Activated CD4-positive, alpha-beta T cell treated with anti-CD3 and anti-CD28 coated beads, Interleukin-2, amount 10 ng/mL, durations not matched to agents 24 days and 14 days (primary cell): ENCODE measurements at regions not wholly inside any gene's neighbourhood (a gene's known extent, or its start where the extent isn't known, plus 50 kb on each side); places are given as distances from the start of the nearest gene placed in this dataset.
"Not testable (repeated sequence)": the region's sequence is repeated elsewhere in the genome, so short reads cannot be mapped to it uniquely, and the experiment has no call there.

Experiments used
- DNase-seq: peaks from one replicate; pipeline ENCODE4 v3.0.0; 2022
- H3K27ac Mint-ChIP-seq: one replicate; pipeline ENCODE4 v1.8.0; 2022; ENCODE audit warnings: mild to moderate bottlenecking, mixed read lengths
- H3K27me3 Mint-ChIP-seq: one replicate; pipeline ENCODE4 v1.8.0; 2022; ENCODE audit warnings: mixed read lengths
- H3K36me3 Mint-ChIP-seq: one replicate; pipeline ENCODE4 v1.8.0; 2022; ENCODE audit warnings: low read depth, mild to moderate bottlenecking, mixed read lengths
- H3K4me1 Mint-ChIP-seq: one replicate; pipeline ENCODE4 v1.8.0; 2021; ENCODE audit warnings: mixed read lengths
- H3K4me3 Mint-ChIP-seq: one replicate; pipeline ENCODE4 v1.8.0; 2022; ENCODE audit warnings: mild to moderate bottlenecking, moderate library complexity, mixed read lengths
- H3K9me3 Mint-ChIP-seq: one replicate; pipeline ENCODE4 v1.8.0; 2021; ENCODE audit warnings: mixed read lengths
- intact Hi-C: fragments of 100-400 bp; cut with micrococcal nuclease; formaldehyde crosslinking; loops from one replicate; pipeline ENCODE4 v1.15.1; 2023

DNA sequence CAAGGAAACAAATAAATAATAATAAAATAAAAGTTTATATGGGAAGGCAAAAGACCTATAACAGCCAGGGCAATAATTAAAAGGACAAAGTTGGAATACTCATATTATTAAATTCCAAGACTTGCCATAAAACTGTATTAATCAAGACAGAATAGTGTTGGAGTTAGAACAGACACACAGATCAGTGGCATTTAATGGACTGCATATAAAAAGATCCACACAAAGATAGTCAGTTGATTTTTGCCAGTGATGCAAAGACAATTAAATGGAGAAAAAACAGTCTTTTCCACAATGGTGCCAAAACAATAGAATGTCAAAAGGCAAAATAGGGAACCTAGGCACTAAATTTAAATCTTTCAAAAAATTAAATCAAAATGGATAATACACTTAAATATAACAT lies 587.1 kb upstream of the GRIA3 start:
- DNase-seq = no peak
- Mint-ChIP-seq H3K4me3 (no peak overlapping the region), H3K9me3 (no peaks in the 10 kb centered on the region), H3K27me3 (no peaks in the 10 kb centered on the region), H3K4me1 (no peaks in the 10 kb centered on the region), H3K36me3 (no peaks in the 10 kb centered on the region), H3K27ac (no peak overlapping the region)
- intact Hi-C loops = no loop called here

DNA sequence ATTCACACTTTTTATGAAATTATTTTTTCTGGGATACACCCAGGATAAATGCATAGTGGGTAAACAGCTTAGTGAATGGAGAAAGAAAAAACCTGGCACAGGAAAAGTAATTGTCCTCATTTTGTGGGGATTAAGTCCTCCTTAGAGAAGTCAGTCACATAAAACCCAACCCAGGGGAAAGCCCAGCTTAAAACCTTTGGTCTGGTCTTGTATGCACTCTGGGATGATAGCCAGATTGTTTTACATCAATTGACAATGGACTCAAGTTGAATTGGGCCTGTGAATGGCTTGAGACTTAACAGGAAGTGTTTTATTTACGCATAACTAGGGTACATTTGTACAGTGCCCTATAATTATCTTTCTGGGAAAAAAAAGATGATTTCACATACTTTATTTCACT lies 561.3 kb upstream of the GRIA3 start:
- Mint-ChIP-seq H3K36me3 (no peaks in the 10 kb centered on the region), H3K27me3 (no peaks in the 10 kb centered on the region), H3K4me3 (no peak overlapping the region), H3K9me3 (peaks cover 3% of the 10 kb centered on the region), H3K27ac (no peak overlapping the region), H3K4me1 (no peaks in the 10 kb centered on the region)
- no peak for DNase-seq
- intact Hi-C loops = no loop called here

DNA sequence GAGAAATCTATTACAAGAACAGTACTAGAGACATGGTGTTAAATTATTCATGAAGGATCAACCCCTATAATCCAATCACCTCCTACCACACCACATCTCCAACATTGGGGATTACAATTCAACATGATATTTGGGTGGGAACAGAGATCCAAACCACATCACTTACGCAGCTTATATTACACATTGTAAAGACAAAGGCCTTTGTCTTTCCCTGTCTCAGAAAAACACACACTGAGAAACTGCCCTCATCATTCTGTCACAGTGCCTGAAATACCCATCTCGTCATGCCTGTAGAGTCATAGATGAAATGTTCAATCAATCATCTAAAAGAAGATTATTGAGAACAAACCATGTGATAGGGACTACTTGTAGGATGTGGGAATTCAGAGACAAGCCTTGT lies 558.8 kb upstream of the GRIA3 start:
- H3K27me3 Mint-ChIP-seq = no peaks in the 10 kb centered on the region
- no peaks in the 10 kb centered on the region for H3K4me1 Mint-ChIP-seq
- H3K36me3 Mint-ChIP-seq = no peaks in the 10 kb centered on the region
- no peak overlapping the region for H3K4me3 Mint-ChIP-seq
- H3K27ac Mint-ChIP-seq = no peak overlapping the region
- intact Hi-C loops = no loop called here
- peaks cover 3% of the 10 kb centered on the region for H3K9me3 Mint-ChIP-seq
- no peak for DNase-seq

DNA sequence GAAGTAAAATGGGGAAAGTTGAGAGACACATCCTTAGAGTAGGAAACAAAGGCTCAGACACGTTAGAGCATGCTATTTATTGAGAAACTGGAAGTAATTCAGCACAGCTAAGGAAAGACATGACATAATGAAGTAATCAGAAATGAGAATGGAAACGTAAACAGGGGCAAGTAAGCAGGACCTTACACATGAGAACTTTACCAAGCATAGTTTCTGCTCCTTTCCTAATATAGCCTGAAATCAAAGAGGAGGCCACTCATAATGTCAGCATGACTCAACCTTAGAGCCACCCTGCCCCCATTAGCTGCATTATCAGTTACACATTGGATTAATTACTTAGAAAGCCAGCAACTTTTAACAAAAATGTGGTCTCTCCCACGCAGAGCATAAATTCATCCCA lies 558.3 kb upstream of the GRIA3 start:
- no peaks in the 10 kb centered on the region for H3K4me1 Mint-ChIP-seq
- H3K4me3 Mint-ChIP-seq = no peak overlapping the region
- intact Hi-C loops = no loop called here
- no peak overlapping the region for H3K27ac Mint-ChIP-seq
- H3K27me3 Mint-ChIP-seq = no peaks in the 10 kb centered on the region
- no peaks in the 10 kb centered on the region for H3K9me3 Mint-ChIP-seq
- no peak for DNase-seq
- no peaks in the 10 kb centered on the region for H3K36me3 Mint-ChIP-seq

DNA sequence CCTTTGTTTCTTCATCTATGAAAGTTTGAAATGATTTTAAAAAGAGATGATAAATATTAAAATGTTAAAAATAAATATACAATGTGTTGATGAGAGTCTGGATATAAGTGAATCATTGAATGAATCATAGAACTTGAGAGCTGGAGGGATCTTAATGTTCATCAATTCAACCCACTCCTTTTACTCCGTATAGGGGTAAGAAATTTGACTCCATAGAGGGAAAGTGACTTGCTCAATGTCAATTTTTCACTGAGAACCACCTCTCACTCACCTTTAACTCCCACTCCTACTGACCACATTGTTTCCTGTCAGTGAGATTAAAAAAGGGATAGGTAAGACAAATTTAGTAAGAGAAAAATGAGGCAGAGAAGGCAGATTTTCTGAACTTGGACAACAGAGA lies 557.2 kb upstream of the GRIA3 start:
- H3K4me3 Mint-ChIP-seq = no peak overlapping the region
- no peak for DNase-seq
- H3K27ac Mint-ChIP-seq = no peak overlapping the region
- no peaks in the 10 kb centered on the region for H3K27me3 Mint-ChIP-seq
- no peaks in the 10 kb centered on the region for H3K9me3 Mint-ChIP-seq
- H3K36me3 Mint-ChIP-seq = no peaks in the 10 kb centered on the region
- intact Hi-C loops = no loop called here
- H3K4me1 Mint-ChIP-seq = no peaks in the 10 kb centered on the region

DNA sequence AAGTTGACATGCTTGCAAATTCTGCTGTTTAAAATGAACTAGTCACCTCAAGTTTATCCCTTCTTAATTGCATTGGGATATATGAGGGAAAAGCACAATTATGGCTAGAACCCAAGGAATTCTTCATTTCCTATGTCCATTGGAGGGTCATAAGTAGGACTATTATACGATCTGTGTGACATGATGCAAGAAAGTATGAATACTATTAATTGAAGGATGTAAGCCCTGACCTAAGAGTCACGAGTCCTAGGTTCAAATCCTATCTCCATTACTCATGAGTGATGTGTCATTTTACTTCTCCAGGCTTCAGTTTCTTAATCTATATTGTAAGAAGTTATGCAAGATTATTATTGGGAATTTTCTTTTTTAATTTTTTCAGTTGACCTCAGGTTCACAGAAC lies 542.9 kb upstream of the GRIA3 start:
- DNase-seq = no peak
- Mint-ChIP-seq H3K4me3 (no peak overlapping the region), H3K4me1 (no peaks in the 10 kb centered on the region), H3K27ac (no peak overlapping the region), H3K36me3 (no peaks in the 10 kb centered on the region), H3K27me3 (no peaks in the 10 kb centered on the region), H3K9me3 (no peaks in the 10 kb centered on the region)
- intact Hi-C loops = no loop called here

DNA sequence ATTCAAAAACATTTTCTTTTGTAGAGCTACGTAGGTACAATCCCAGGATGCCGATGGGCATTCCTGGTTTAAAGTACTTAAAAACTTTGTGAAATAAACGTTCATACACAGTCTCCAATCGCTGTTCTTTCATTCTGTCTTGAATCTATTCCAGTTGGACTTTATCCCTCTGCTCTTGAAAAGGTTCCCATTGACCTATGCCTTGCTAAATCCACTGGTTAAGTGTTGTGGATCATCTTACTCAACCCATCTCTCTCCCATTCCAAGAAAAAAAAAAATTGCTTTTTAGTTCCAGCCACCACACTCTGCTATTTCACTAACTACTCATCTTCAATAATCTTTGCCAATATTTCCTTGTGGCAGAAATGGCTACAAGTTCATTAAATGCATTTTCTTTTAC lies 542.3 kb upstream of the GRIA3 start:
- H3K27me3 Mint-ChIP-seq = no peaks in the 10 kb centered on the region
- H3K4me3 Mint-ChIP-seq = no peak overlapping the region
- H3K4me1 Mint-ChIP-seq = no peaks in the 10 kb centered on the region
- no peak overlapping the region for H3K27ac Mint-ChIP-seq
- H3K9me3 Mint-ChIP-seq = no peaks in the 10 kb centered on the region
- DNase-seq = no peak
- intact Hi-C loops = no loop called here
- H3K36me3 Mint-ChIP-seq = no peaks in the 10 kb centered on the region

DNA sequence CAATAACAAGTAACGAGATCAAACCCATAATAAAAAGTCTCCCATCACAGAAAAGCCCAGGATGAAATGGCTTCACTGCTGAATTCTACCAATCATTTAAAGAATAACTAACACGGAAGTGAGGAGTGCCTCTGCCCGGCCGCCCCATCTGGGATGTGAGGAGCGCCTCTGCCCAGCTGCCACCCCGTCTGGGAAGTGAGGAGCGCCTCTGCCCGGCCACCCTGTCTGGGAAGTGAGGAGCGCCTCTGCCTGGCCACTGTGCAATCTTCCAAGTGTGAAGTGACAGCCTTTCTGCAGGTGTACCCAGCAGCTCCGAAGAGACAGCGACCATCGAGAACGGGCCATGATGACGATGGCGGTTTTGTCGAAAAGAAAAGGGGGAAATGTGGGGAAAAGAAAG lies 528.8 kb upstream of the GRIA3 start:
- H3K27me3 Mint-ChIP-seq, H3K27ac Mint-ChIP-seq, H3K4me3 Mint-ChIP-seq, intact Hi-C loops, H3K36me3 Mint-ChIP-seq, H3K4me1 Mint-ChIP-seq, H3K9me3 Mint-ChIP-seq, DNase-seq: not testable (repeated sequence)

DNA sequence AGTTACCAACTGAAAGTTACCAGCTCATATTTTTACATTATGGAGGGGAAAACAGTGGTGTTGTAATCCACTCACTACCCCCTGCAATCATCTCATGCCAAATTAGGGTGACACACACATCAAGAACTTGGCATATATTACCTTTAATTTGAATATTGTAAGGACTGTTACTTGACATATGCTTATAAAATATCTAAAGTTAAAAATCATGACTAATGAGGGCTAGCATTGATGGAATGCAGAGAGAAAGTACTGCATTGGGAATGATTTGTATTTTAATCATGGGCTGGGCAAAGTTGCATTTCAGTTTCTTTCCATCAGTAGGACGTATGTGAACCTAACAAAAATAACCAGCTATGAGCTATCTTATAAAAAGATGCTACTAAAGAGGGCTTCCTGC lies 517.5 kb upstream of the GRIA3 start:
- no peak for DNase-seq
- intact Hi-C loops = no loop called here
- H3K9me3 Mint-ChIP-seq = no peaks in the 10 kb centered on the region
- no peak overlapping the region for H3K4me3 Mint-ChIP-seq
- no peak overlapping the region for H3K27ac Mint-ChIP-seq
- no peaks in the 10 kb centered on the region for H3K27me3 Mint-ChIP-seq
- H3K4me1 Mint-ChIP-seq = no peaks in the 10 kb centered on the region
- no peaks in the 10 kb centered on the region for H3K36me3 Mint-ChIP-seq

DNA sequence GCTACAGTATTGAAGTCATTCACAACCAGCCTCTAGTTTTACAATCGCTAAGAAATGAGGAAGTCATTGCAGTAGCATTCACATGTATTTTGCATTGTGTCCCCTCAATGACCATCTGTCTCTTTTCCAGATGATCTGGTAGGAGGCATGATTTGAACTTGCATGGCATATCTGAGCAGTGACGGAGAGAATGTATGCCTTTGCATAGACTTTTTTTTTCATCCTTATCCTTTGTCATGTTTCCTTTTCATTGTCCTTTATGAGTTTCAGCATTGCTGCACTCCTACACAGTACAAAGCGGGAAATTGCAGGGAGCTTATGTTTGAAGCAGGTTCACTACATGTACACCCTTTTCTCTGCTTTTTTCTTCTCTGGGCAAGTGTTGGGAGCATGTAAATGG lies 516.4 kb upstream of the GRIA3 start:
- Mint-ChIP-seq H3K27me3 (no peaks in the 10 kb centered on the region), H3K27ac (no peak overlapping the region)

DNA sequence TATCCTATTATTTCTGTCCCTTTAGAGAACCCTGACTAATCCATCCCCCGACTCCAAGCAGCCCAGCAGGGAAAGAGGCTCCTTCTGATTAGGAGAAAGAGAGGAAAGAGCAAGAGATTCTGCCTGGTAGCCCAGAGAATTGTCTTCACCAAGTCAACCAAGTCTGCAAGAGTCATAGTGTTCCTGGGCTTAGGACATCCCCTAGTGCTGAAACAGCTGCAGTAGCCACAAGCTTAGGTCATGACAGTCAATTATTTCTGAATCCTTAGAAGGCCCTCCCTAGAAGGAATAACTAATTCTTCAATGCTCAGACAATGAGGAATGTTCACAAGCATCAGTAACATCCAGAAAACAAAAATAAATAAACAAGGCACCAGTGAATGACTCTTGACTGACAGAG lies 480.3 kb upstream of the GRIA3 start:
- Mint-ChIP-seq H3K27me3 (no peaks in the 10 kb centered on the region), H3K9me3 (peaks cover 7% of the 10 kb centered on the region), H3K4me3 (no peak overlapping the region), H3K4me1 (no peaks in the 10 kb centered on the region), H3K27ac (no peak overlapping the region), H3K36me3 (no peaks in the 10 kb centered on the region)
- intact Hi-C loops = no loop called here
- DNase-seq = no peak

More for the DNA sequence above, 516.4 kb upstream of the GRIA3 start:
- no peak for DNase-seq
- Mint-ChIP-seq H3K36me3 (no peaks in the 10 kb centered on the region), H3K4me1 (no peaks in the 10 kb centered on the region), H3K4me3 (no peak overlapping the region), H3K9me3 (no peaks in the 10 kb centered on the region)
- intact Hi-C loops = no loop called here

DNA sequence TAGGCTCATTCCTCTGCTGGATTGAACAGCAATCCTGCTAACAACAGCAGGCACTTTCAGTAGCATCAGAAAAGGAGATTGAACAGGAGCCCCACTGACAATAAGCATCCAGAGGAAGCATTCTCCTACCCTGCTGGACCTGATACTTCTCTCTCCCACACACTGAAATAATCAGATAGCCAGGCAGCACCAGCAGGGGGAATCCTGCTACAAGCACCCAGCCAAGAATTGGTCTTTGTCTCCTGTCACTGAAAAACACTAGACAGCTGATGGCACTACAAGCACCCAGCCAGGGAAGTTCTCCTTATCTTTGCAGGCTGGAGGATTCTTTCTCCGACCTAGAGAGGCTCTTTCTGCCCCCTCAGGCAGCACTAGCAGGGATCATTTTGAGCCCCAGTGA lies 444.3 kb upstream of the GRIA3 start:
- no peak for DNase-seq
- Mint-ChIP-seq H3K36me3 (no peaks in the 10 kb centered on the region), H3K27me3 (no peaks in the 10 kb centered on the region), H3K4me1 (no peaks in the 10 kb centered on the region), H3K9me3 (no peaks in the 10 kb centered on the region), H3K27ac (no peak overlapping the region), H3K4me3 (no peak overlapping the region)
- intact Hi-C loops = no loop called here

DNA sequence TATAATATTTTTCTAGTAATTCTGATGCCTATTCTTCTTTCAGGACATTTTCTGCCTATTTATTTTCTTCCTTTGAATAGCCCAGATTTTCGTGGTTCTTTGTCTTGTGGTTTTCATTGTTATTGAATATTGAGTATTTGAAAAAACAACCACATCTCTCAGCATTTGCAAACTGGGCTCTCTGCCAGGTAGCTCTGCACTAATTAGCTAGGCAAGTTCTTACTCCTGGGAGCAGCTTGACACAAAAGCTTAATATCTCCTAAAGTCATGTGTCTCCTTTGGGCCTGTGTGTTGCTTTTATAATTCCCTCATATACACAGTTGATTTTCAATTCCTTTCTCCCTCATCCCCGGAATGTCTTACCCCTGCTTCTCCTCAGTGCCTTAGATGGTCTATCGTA lies 413.5 kb upstream of the GRIA3 start:
- H3K27me3 Mint-ChIP-seq = no peaks in the 10 kb centered on the region
- no peak for DNase-seq
- H3K36me3 Mint-ChIP-seq = no peaks in the 10 kb centered on the region
- no peaks in the 10 kb centered on the region for H3K9me3 Mint-ChIP-seq
- intact Hi-C loops = no loop called here
- no peak overlapping the region for H3K27ac Mint-ChIP-seq
- H3K4me3 Mint-ChIP-seq = no peak overlapping the region
- no peaks in the 10 kb centered on the region for H3K4me1 Mint-ChIP-seq

DNA sequence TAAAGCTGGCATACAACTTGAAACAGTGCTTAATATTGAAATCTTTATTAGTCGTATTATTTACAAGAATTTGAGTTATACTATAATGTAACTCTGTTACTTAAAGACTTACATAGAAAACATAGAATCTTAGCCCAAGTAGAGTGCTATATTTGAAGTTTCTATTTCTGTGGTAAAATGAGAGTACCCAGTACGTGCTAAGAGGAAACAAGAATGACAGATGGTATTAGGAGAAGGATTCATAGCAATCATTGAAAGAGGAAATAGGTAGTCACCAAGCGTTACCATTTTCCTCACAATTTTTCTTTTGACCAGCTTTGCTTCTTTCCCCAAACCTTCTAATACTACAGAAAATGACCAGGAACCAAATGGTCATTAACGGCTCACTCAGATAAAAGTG lies 412.1 kb upstream of the GRIA3 start:
- no peak overlapping the region for H3K4me3 Mint-ChIP-seq
- H3K36me3 Mint-ChIP-seq = no peaks in the 10 kb centered on the region
- no peaks in the 10 kb centered on the region for H3K9me3 Mint-ChIP-seq
- intact Hi-C loops = no loop called here
- H3K27me3 Mint-ChIP-seq = no peaks in the 10 kb centered on the region
- no peak overlapping the region for H3K27ac Mint-ChIP-seq
- DNase-seq = no peak
- H3K4me1 Mint-ChIP-seq = no peaks in the 10 kb centered on the region

DNA sequence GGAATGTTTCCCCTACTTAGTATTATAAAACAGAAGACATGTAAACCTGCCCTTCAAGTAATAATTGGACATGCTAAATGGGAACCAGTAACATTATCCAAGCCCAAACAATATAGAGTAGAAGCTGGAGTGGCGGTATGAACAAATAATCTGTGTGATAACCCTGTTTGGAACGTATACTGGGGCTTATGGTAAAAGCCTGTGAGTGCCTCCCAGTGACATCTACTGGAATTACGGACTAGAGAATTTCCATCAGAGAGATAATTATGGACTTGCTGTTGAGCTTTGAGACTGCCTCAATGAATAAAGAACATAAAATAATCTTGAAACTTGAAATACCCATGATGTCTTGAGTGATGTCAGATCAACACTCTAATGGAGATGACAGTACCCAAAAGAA lies 406.3 kb upstream of the GRIA3 start:
- intact Hi-C loops = no loop called here
- Mint-ChIP-seq H3K4me1 (no peaks in the 10 kb centered on the region), H3K27me3 (no peaks in the 10 kb centered on the region), H3K9me3 (no peaks in the 10 kb centered on the region), H3K36me3 (no peaks in the 10 kb centered on the region), H3K27ac (no peak overlapping the region), H3K4me3 (no peak overlapping the region)
- DNase-seq = no peak

DNA sequence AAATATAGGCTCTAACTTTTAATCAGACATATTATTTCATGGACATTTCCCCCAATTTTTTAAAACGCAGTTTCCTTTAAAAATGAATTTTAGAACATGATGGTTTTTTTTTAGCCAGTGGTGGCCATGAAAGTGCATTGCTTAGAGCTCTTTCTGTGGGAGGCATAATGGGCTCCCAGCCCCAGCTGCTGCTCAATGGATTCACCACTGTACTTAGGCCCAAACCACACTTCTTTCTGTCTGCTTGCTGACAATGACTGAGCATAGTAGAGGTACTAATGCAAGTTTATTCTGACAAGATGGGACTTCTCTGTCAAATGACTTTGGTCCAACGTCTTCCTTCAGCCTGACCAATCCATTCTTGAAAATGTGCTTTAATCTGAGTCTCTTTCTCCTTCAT lies 400.2 kb upstream of the GRIA3 start:
- intact Hi-C loops = no loop called here
- Mint-ChIP-seq H3K27me3 (no peaks in the 10 kb centered on the region), H3K27ac (no peak overlapping the region), H3K9me3 (no peaks in the 10 kb centered on the region), H3K4me1 (no peaks in the 10 kb centered on the region), H3K36me3 (no peaks in the 10 kb centered on the region), H3K4me3 (no peak overlapping the region)
- DNase-seq = no peak
